ENCODE measurements at regions not wholly inside any gene's neighbourhood (a gene's known extent, or its start where the extent isn't known, plus 50 kb on each side); places are given as distances from the start of the nearest gene placed in this dataset.

DNA sequence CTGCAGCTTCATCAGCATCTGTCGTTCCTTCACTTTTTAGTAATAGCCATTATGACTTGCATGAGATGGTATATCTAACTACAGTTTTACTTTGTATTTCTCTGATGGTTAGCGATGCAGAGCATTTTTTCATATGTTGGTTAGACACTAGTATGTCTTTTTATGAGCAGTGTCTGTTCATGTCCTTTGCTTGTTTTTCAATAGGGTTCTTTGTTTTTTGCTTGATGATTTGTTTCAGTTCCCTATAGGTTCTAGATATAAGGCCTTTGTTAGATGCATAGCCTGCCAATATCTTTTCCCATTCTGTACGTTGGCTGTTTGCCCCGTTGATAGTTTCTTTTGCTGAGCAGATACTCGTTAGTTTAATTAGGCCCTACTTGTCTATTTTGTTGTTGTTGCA, 487.2 kb upstream of the BCHE start:
- TF ChIP-seq, protein P1, sequence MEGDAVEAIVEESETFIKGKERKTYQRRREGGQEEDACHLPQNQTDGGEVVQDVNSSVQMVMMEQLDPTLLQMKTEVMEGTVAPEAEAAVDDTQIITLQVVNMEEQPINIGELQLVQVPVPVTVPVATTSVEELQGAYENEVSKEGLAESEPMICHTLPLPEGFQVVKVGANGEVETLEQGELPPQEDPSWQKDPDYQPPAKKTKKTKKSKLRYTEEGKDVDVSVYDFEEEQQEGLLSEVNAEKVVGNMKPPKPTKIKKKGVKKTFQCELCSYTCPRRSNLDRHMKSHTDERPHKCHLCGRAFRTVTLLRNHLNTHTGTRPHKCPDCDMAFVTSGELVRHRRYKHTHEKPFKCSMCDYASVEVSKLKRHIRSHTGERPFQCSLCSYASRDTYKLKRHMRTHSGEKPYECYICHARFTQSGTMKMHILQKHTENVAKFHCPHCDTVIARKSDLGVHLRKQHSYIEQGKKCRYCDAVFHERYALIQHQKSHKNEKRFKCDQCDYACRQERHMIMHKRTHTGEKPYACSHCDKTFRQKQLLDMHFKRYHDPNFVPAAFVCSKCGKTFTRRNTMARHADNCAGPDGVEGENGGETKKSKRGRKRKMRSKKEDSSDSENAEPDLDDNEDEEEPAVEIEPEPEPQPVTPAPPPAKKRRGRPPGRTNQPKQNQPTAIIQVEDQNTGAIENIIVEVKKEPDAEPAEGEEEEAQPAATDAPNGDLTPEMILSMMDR (IDR thresholded peaks at IDR 0.05) = no peak
- TF ChIP-seq POLR2A (IDR thresholded peaks at IDR 0.05) (no peak), POLR2AphosphoS5 (IDR thresholded peaks at IDR 0.05) (no peak)

All from breast epithelium (tissue), 3 donors.